ENCODE measurements at regions not wholly inside any gene's neighbourhood (a gene's known extent, or its start where the extent isn't known, plus 50 kb on each side); places are given as distances from the start of the nearest gene placed in this dataset.

DNA sequence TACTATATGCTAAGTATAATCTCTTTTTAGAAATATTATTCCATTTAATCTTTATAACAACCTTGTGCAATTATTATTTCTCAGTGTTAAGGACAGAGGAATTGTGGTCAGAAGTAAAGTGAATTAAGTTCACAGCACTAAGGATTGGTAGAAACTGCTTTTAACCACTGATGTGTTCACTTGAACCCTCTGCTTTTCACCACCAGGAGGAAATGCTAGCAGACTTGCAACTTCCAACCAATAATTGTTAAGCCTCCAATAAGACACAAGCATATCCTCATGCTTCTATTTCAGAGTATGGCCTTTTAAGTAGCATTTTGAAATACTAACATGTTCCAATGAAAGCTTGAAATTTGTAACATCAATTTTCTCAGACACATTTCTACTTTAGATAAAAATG is 527.4 kb downstream of the SI start:
- CTCF ChIA-PET = no interaction called here
- Histone ChIP-seq H3K9me2 (ENCODE audit: insufficient read depth) (no peaks in the 10 kb centered on the region), H2AFZ (ENCODE audit: low read depth, low read length, poor library complexity, severe bottlenecking) (peak overlapping the region; percentile 25), H3K36me3 (ENCODE audit: control insufficient read depth in 1 of 2, insufficient read depth in 2 of 2, low read length in 2 of 2) (no peaks in the 10 kb centered on the region), H3K27ac (ENCODE audit: low read depth, low read length) (no peak overlapping the region), H3K9me3 (ENCODE audit: control insufficient read depth in 1 of 2, insufficient read depth in 1 of 2, low read depth in 1 of 2, low read length in 2 of 2) (no peaks in the 10 kb centered on the region), H3K4me1 (ENCODE audit: control insufficient read depth in 1 of 2, insufficient read depth in 2 of 2, low read length in 2 of 2) (no peaks in the 10 kb centered on the region), H3K9ac (ENCODE audit: low read length) (no peak overlapping the region), H4K20me1 (ENCODE audit: insufficient read depth) (no peaks in the 10 kb centered on the region), H3K79me2 (ENCODE audit: insufficient read depth, low read length) (no peaks in the 10 kb centered on the region), H3K4me2 (ENCODE audit: low read length) (no peak overlapping the region), H3K27me3 (ENCODE audit: insufficient read depth, low read length) (no peaks in the 10 kb centered on the region), H3K4me3 (replicated peaks in 1 of 2; ENCODE audit: low read depth in 1 of 2, low read length in 2 of 2) (no peak overlapping the region)
- POLR2A ChIA-PET = no interaction called here
- intact Hi-C loops (cut with micrococcal nuclease) = no loop called here
- DNase-seq (ENCODE audit: low read depth, low spot score) = no peak
- RAD21 ChIA-PET (ENCODE audit: low non-redundant PET in 1 of 2, low total read pairs in 2 of 2, uncharacterized antibody in 2 of 2, unreplicated experiment in 2 of 2) = no interaction called here
- TF ChIP-seq EZH2 (IDR thresholded peaks at IDR 0.05) (no peak), CTCF (IDR thresholded peaks at IDR 0.05 in 2 of 3, conservative IDR thresholded peaks at IDR 0.05 in 1 of 3; ENCODE audit: borderline replicate concordance in 1 of 3, insufficient read depth in 1 of 3, low read depth in 2 of 3, low read length in 2 of 3) (peak in 2 of 3 experiments; percentile 28 to 39; a peak in 3 of 6 replicates)
- no peak; the same call in 1 of the 2 replicates for ATAC-seq
- no TSS peak for BruUV-seq (replicated peaks)

DNA sequence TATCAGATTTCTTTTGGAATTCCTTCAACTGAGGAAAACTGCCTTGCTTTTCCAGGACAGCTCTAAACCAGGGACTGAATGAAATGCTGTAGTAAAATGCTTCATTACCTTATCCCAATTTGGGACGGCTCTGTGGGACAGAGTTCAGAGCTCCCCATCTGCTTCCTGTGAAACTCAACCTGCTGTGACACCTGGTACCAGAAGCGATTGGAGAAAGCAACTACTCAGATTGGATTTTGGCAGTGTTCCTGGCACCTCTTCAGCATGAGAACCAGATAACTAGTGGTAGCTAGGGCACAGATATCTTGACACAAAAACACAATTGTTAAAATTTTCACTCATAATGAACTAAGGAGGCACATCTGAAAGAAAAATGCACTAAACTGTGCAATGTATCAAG is 539.1 kb downstream of the SI start:
- intact Hi-C loops (cut with micrococcal nuclease) = no loop called here

More for the DNA sequence above, 539.1 kb downstream of the SI start:
- H3K4me2 ChIP-seq (ENCODE audit: low read length) = no peak overlapping the region
- TF ChIP-seq TCF7L2 (IDR thresholded peaks at IDR 0.05; ENCODE audit: borderline replicate concordance, extremely low read depth, insufficient read depth, insufficient read length) (no peak), POLR2AphosphoS5 (IDR thresholded peaks at IDR 0.05; ENCODE audit: low read depth, low read length) (no peak), ATF3 (IDR thresholded peaks at IDR 0.05) (no peak), ZFX (IDR thresholded peaks at IDR 0.05) (no peak), REST (IDR thresholded peaks at IDR 0.05; ENCODE audit: low read depth) (no peak), SIN3A (IDR thresholded peaks at IDR 0.05; ENCODE audit: low read depth) (no peak), ZNF274 (IDR thresholded peaks at IDR 0.05; ENCODE audit: low read depth, low read length) (no peak), CEBPB (IDR thresholded peaks at IDR 0.05; ENCODE audit: low read depth) (no peak), EZH2phosphoT487 (IDR thresholded peaks at IDR 0.05; ENCODE audit: borderline replicate concordance) (no peak), POLR2A (IDR thresholded peaks at IDR 0.05; ENCODE audit: borderline replicate concordance, extremely low read depth, insufficient read depth, insufficient read length) (no peak), YY1 (IDR thresholded peaks at IDR 0.05; ENCODE audit: extremely low read depth, insufficient replicate concordance, low read depth, low read length) (no peak)
- ChIA-PET RAD21 (ENCODE audit: low non-redundant PET in 1 of 2, low total read pairs in 2 of 2, uncharacterized antibody in 2 of 2, unreplicated experiment in 2 of 2) (no interaction called here), POLR2A (no interaction called here), CTCF (no interaction called here)
- DNase-seq (ENCODE audit: low read depth, low spot score) (no peak), ATAC-seq (no peak)
- H3K27me3 ChIP-seq (ENCODE audit: insufficient read depth, low read length) = no peaks in the 10 kb centered on the region
- BruUV-seq (replicated peaks) = no TSS peak
- no peaks in the 10 kb centered on the region for H3K79me2 ChIP-seq (ENCODE audit: insufficient read depth, low read length)
- H3K9ac ChIP-seq (ENCODE audit: low read length) = no peak overlapping the region
- no peak overlapping the region for H3K4me3 ChIP-seq (replicated peaks in 1 of 2; ENCODE audit: low read depth in 1 of 2, low read length in 2 of 2)
- H3K36me3 ChIP-seq (ENCODE audit: control insufficient read depth in 1 of 2, insufficient read depth in 2 of 2, low read length in 2 of 2) = no peaks in the 10 kb centered on the region
- H3K27ac ChIP-seq (ENCODE audit: low read depth, low read length) = no peak overlapping the region
- no peaks in the 10 kb centered on the region for H4K20me1 ChIP-seq (ENCODE audit: insufficient read depth)
- H3K9me3 ChIP-seq (ENCODE audit: control insufficient read depth in 1 of 2, insufficient read depth in 1 of 2, low read depth in 1 of 2, low read length in 2 of 2) = no peaks in the 10 kb centered on the region
- no peaks in the 10 kb centered on the region for H3K9me2 ChIP-seq (ENCODE audit: insufficient read depth)
- no peaks in the 10 kb centered on the region for H3K4me1 ChIP-seq (ENCODE audit: control insufficient read depth in 1 of 2, insufficient read depth in 2 of 2, low read length in 2 of 2)
- H2AFZ ChIP-seq (ENCODE audit: low read depth, low read length, poor library complexity, severe bottlenecking) = no peak overlapping the region

All from HCT116 (cell line).